Neural cell (in vitro differentiated cells): ENCODE measurements at regions not wholly inside any gene's neighbourhood (a gene's known extent, or its start where the extent isn't known, plus 50 kb on each side); places are given as distances from the start of the nearest gene placed in this dataset.

Experiments
- H2AFZ ChIP-seq: fragments of 200-600, 300-800 bp; sonication (generic), shearing (Covaris generic); 2 replicates; pipeline ENCODE4 v1.6.0; 2014; ENCODE audit warnings: low read depth, mild to moderate bottlenecking, antibody characterized with exemption, low read length, moderate library complexity
- H3F3A ChIP-seq: fragments of 200-600 bp; shearing (Covaris generic); 2 replicates; pipeline ENCODE4 v1.6.1; 2016; ENCODE audit warnings: mild to moderate bottlenecking, moderate library complexity, mixed read lengths, antibody characterized with exemption, low read length; ENCODE audit not compliant: insufficient read depth, poor library complexity, severe bottlenecking
- H3K27ac ChIP-seq: fragments of 200-600, 300-800 bp; sonication (generic), shearing (Covaris generic); 2 replicates; pipeline ENCODE4 v1.5.1; 2014; ENCODE audit warnings: mild to moderate bottlenecking, low read length, moderate library complexity
- H3K27me3 ChIP-seq: fragments of 300-800, 200-600 bp; sonication (generic), shearing (Covaris generic); 2 replicates; pipeline ENCODE4 v1.6.0; 2014; ENCODE audit warnings: mild to moderate bottlenecking, low read depth, low read length, moderate library complexity; ENCODE audit not compliant: insufficient read depth
- H3K36me3 ChIP-seq: fragments of 300-800, 200-600 bp; sonication (generic), shearing (Covaris generic); 2 replicates; pipeline ENCODE4 v1.5.1; 2014; ENCODE audit warnings: mild to moderate bottlenecking, antibody characterized with exemption, low read length, moderate library complexity; ENCODE audit not compliant: insufficient read depth
- H3K4me2 ChIP-seq: fragments of 300-800, 200-600 bp; sonication (generic), shearing (Covaris generic); 2 replicates; pipeline ENCODE4 v1.6.0; 2014; ENCODE audit warnings: mild to moderate bottlenecking, low read length
- H3K4me3 ChIP-seq: fragments of 300-800, 200-600 bp; sonication (generic), shearing (Covaris generic); 2 replicates; pipeline ENCODE4 v1.5.1; 2014; ENCODE audit warnings: mild to moderate bottlenecking, low read length, moderate library complexity
- H3K79me2 ChIP-seq: fragments of 200-600 bp; shearing (Covaris generic); replicated peaks from 2 replicates; pipeline ENCODE4 v1.6.0; 2014; ENCODE audit warnings: mild to moderate bottlenecking, low read length, moderate library complexity; ENCODE audit not compliant: insufficient read depth
- H3K9ac ChIP-seq: fragments of 300-800, 200-600 bp; sonication (generic), shearing (Covaris generic); 2 replicates; pipeline ENCODE4 v1.6.1; 2016; ENCODE audit warnings: mild to moderate bottlenecking, low read length, mixed read lengths
- H3K9me2 ChIP-seq: fragments of 200-600 bp; shearing (Covaris generic); 2 replicates; pipeline ENCODE4 v1.6.1; 2016; ENCODE audit warnings: mild to moderate bottlenecking, low read length, mixed read lengths; ENCODE audit not compliant: insufficient read depth
- H3K9me3 ChIP-seq: fragments of 200-600, 300-800 bp; sonication (generic), shearing (Covaris generic); 2 replicates; pipeline ENCODE4 v1.6.1; 2016; ENCODE audit warnings: mild to moderate bottlenecking, mixed run types, low read length, moderate library complexity, mixed read lengths
- H4K20me1 ChIP-seq: fragments of 200-600 bp; shearing (Covaris generic); 2 replicates; pipeline ENCODE4 v1.6.1; 2016; ENCODE audit warnings: mild to moderate bottlenecking, mixed run types; ENCODE audit not compliant: insufficient read depth
- EP300 ChIP-seq: fragments of 450-650 bp; conservative IDR thresholded peaks from 2 replicates; pipeline ENCODE4 v1.6.1; 2014; ENCODE audit warnings: antibody characterized with exemption, mild to moderate bottlenecking, moderate library complexity; ENCODE audit not compliant: poor library complexity, severe bottlenecking
- EZH2 ChIP-seq: fragments of 200-600, 300-800 bp; shearing (Covaris generic), sonication (generic); IDR thresholded peaks from 2 replicates; pipeline ENCODE4 v1.6.1; 2014; ENCODE audit warnings: antibody characterized with exemption, low read length, borderline replicate concordance, mild to moderate bottlenecking; ENCODE audit not compliant: insufficient read depth, poor library complexity, severe bottlenecking
- MXI1 ChIP-seq: fragments of 450-650 bp; conservative IDR thresholded peaks from 2 replicates; pipeline ENCODE4 v1.6.1; 2014; ENCODE audit warnings: antibody characterized with exemption, mild to moderate bottlenecking; ENCODE audit not compliant: poor library complexity, severe bottlenecking
- POLR2AphosphoS5 ChIP-seq: IDR thresholded peaks from 2 replicates; pipeline ENCODE4 v1.6.1; 2012
- RAD21 ChIP-seq: fragments of 450-650 bp; conservative IDR thresholded peaks from 2 replicates; pipeline ENCODE4 v1.6.1; 2014; ENCODE audit warnings: antibody characterized with exemption, mild to moderate bottlenecking, moderate library complexity
- SMC3 ChIP-seq: fragments of 450-650 bp; conservative IDR thresholded peaks from 2 replicates; pipeline ENCODE4 v1.6.1; 2014; ENCODE audit warnings: antibody characterized with exemption, mild to moderate bottlenecking, moderate library complexity; ENCODE audit not compliant: poor library complexity
- TAF1 ChIP-seq: IDR thresholded peaks from 2 replicates; pipeline ENCODE4 v1.6.1; 2012; ENCODE audit warnings: low read depth
- TF ChIP-seq, protein P1 (sequence below): fragments of 450-650 bp; IDR thresholded peaks from 2 replicates; pipeline ENCODE4 v1.5.1; 2014; ENCODE audit warnings: antibody characterized with exemption, mild to moderate bottlenecking, moderate library complexity; ENCODE audit not compliant: poor library complexity, severe bottlenecking
- TF ChIP-seq, protein P2 (sequence below): IDR thresholded peaks from 2 replicates; pipeline ENCODE4 v1.6.1; 2012; ENCODE audit warnings: borderline replicate concordance

DNA sequence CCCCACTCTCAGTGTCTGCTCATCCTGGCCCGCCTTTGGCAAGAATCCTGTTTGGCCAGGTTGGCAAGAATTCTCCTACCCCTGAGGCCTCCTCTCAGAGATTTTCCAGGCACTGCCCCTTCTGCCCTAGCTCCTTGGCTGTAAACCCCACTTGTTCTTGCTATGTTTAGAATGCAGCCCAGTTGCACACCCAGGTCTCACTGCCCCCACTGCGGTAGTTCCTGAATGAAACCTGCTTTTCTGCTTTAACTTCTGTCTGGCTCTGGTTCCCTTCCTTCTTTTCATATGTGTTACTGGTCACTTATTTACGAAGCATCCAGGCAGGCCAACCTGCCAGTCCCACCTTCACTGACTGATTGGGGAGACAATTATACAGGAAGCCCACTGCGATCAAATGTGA lies 576.9 kb downstream of the GLRX3 start:
- H3K4me3 ChIP-seq = no peak overlapping the region
- H3K36me3 ChIP-seq = no peaks in the 10 kb centered on the region
- TF ChIP-seq SMC3 (no peak), EP300 (no peak), TAF1 (no peak), MXI1 (no peak), EZH2 (no peak), RAD21 (no peak), POLR2AphosphoS5 (no peak)
- TF ChIP-seq, protein P1, sequence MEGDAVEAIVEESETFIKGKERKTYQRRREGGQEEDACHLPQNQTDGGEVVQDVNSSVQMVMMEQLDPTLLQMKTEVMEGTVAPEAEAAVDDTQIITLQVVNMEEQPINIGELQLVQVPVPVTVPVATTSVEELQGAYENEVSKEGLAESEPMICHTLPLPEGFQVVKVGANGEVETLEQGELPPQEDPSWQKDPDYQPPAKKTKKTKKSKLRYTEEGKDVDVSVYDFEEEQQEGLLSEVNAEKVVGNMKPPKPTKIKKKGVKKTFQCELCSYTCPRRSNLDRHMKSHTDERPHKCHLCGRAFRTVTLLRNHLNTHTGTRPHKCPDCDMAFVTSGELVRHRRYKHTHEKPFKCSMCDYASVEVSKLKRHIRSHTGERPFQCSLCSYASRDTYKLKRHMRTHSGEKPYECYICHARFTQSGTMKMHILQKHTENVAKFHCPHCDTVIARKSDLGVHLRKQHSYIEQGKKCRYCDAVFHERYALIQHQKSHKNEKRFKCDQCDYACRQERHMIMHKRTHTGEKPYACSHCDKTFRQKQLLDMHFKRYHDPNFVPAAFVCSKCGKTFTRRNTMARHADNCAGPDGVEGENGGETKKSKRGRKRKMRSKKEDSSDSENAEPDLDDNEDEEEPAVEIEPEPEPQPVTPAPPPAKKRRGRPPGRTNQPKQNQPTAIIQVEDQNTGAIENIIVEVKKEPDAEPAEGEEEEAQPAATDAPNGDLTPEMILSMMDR = no peak
- TF ChIP-seq, protein P2, sequence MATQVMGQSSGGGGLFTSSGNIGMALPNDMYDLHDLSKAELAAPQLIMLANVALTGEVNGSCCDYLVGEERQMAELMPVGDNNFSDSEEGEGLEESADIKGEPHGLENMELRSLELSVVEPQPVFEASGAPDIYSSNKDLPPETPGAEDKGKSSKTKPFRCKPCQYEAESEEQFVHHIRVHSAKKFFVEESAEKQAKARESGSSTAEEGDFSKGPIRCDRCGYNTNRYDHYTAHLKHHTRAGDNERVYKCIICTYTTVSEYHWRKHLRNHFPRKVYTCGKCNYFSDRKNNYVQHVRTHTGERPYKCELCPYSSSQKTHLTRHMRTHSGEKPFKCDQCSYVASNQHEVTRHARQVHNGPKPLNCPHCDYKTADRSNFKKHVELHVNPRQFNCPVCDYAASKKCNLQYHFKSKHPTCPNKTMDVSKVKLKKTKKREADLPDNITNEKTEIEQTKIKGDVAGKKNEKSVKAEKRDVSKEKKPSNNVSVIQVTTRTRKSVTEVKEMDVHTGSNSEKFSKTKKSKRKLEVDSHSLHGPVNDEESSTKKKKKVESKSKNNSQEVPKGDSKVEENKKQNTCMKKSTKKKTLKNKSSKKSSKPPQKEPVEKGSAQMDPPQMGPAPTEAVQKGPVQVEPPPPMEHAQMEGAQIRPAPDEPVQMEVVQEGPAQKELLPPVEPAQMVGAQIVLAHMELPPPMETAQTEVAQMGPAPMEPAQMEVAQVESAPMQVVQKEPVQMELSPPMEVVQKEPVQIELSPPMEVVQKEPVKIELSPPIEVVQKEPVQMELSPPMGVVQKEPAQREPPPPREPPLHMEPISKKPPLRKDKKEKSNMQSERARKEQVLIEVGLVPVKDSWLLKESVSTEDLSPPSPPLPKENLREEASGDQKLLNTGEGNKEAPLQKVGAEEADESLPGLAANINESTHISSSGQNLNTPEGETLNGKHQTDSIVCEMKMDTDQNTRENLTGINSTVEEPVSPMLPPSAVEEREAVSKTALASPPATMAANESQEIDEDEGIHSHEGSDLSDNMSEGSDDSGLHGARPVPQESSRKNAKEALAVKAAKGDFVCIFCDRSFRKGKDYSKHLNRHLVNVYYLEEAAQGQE = no peak
- no peaks in the 10 kb centered on the region for H3K9me3 ChIP-seq
- H3K9me2 ChIP-seq = no peaks in the 10 kb centered on the region
- H2AFZ ChIP-seq = no peak overlapping the region
- H3K4me2 ChIP-seq = no peak overlapping the region
- no peak overlapping the region for H3K27ac ChIP-seq
- H3K79me2 ChIP-seq = no peaks in the 10 kb centered on the region
- no peaks in the 10 kb centered on the region for H3F3A ChIP-seq
- no peaks in the 10 kb centered on the region for H3K27me3 ChIP-seq
- H4K20me1 ChIP-seq = no peaks in the 10 kb centered on the region
- no peak overlapping the region for H3K9ac ChIP-seq

DNA sequence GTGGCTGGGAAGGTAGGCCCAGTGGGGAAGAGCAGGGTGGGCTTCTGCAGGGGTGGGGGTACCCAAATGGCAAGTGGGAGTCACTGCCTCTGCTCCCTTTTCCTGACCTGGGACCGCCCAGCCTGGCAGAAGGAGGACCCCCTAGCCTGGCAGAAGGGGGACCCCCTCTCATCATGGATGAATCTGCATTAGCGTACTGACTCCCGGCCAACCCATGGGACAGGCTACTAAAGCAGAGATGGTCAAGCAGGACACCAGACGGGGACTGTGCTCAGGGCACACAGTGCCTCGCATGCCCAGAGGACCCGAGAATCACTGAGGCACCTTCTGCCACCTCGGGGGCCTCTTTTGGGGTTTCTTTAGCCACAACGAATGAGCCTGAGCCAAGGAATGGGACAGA lies 577.5 kb downstream of the GLRX3 start:
- Histone ChIP-seq H3K36me3 (no peaks in the 10 kb centered on the region), H3K4me3 (no peak overlapping the region), H3K27ac (no peak overlapping the region), H3K79me2 (no peaks in the 10 kb centered on the region), H3F3A (no peaks in the 10 kb centered on the region), H3K27me3 (no peaks in the 10 kb centered on the region), H4K20me1 (no peaks in the 10 kb centered on the region), H3K4me2 (no peak overlapping the region), H2AFZ (no peak overlapping the region), H3K9ac (no peak overlapping the region), H3K9me2 (no peaks in the 10 kb centered on the region), H3K9me3 (no peaks in the 10 kb centered on the region)
- TF ChIP-seq EP300 (no peak), TAF1 (no peak), EZH2 (no peak), POLR2AphosphoS5 (no peak), SMC3 (no peak), RAD21 (no peak), MXI1 (no peak)
- TF ChIP-seq, protein P1 = no peak
- TF ChIP-seq, protein P2 = no peak
